ENCODE measurements at regions not wholly inside any gene's neighbourhood (a gene's known extent, or its start where the extent isn't known, plus 50 kb on each side); places are given as distances from the start of the nearest gene placed in this dataset.

GRCh38 chr4:46503739-46504138 lies 113.8 kb upstream of the GABRA2 start:
- no peaks in the 10 kb centered on the region for H3K4me1 ChIP-seq (ENCODE audit: insufficient read depth, low read length)
- CTCF ChIA-PET, result no interaction called here
- no peaks in the 10 kb centered on the region for H3K27me3 ChIP-seq (ENCODE audit: control insufficient read depth in 1 of 2, insufficient read depth in 2 of 2, low read length in 2 of 2)
- H3K9me3 ChIP-seq (ENCODE audit: control insufficient read depth in 1 of 2, insufficient read depth in 1 of 2, low read length in 2 of 2), result no peaks in the 10 kb centered on the region
- no peak for ATAC-seq (ENCODE audit: poor library complexity)
- POLR2A ChIA-PET, result no interaction called here
- H3K36me3 ChIP-seq (ENCODE audit: insufficient read depth, low read length), result no peaks in the 10 kb centered on the region
- Mint-ChIP-seq H3K27ac (no peak overlapping the region), H3K36me3 (ENCODE audit: low read depth) (no peaks in the 10 kb centered on the region), H3K4me3 (no peak overlapping the region), H3K27me3 (no peaks in the 10 kb centered on the region), H3K9me3 (peaks cover 8% of the 10 kb centered on the region), H3K4me1 (ENCODE audit: low read depth) (no peaks in the 10 kb centered on the region)
- intact Hi-C loops (cut with DNase I, micrococcal nuclease), result no loop called here
- DNase-seq, result no peak
- H3K27ac ChIP-seq (ENCODE audit: low read depth in 1 of 2, low read length in 2 of 2), result no peak overlapping the region
- TF ChIP-seq CTCF (IDR thresholded peaks at IDR 0.05), result no peak
- H3K4me3 ChIP-seq (ENCODE audit: low read length), result no peak overlapping the region

- no peak overlapping the region for H3K27ac ChIP-seq (ENCODE audit: low read depth in 1 of 2, low read length in 2 of 2)
- Mint-ChIP-seq H3K4me3 (no peak overlapping the region), H3K36me3 (ENCODE audit: low read depth) (no peaks in the 10 kb centered on the region), H3K27ac (no peak overlapping the region), H3K27me3 (no peaks in the 10 kb centered on the region), H3K4me1 (ENCODE audit: low read depth) (no peaks in the 10 kb centered on the region), H3K9me3 (peaks cover 8% of the 10 kb centered on the region)
- no peaks in the 10 kb centered on the region for H3K27me3 ChIP-seq (ENCODE audit: control insufficient read depth in 1 of 2, insufficient read depth in 2 of 2, low read length in 2 of 2)
- no peak for TF ChIP-seq CTCF (IDR thresholded peaks at IDR 0.05)
- ATAC-seq (ENCODE audit: poor library complexity), result no peak
- H3K36me3 ChIP-seq (ENCODE audit: insufficient read depth, low read length), result no peaks in the 10 kb centered on the region
- H3K9me3 ChIP-seq (ENCODE audit: control insufficient read depth in 1 of 2, insufficient read depth in 1 of 2, low read length in 2 of 2), result no peaks in the 10 kb centered on the region
- no peak for DNase-seq
- H3K4me1 ChIP-seq (ENCODE audit: insufficient read depth, low read length), result no peaks in the 10 kb centered on the region
- CTCF ChIA-PET, result no interaction called here
- POLR2A ChIA-PET, result no interaction called here
- intact Hi-C loops (cut with DNase I, micrococcal nuclease), result no loop called here
- no peak overlapping the region for H3K4me3 ChIP-seq (ENCODE audit: low read length)
Measured at GRCh38 chr4:46492394-46492793, 102.5 kb upstream of the GABRA2 start.

DNA sequence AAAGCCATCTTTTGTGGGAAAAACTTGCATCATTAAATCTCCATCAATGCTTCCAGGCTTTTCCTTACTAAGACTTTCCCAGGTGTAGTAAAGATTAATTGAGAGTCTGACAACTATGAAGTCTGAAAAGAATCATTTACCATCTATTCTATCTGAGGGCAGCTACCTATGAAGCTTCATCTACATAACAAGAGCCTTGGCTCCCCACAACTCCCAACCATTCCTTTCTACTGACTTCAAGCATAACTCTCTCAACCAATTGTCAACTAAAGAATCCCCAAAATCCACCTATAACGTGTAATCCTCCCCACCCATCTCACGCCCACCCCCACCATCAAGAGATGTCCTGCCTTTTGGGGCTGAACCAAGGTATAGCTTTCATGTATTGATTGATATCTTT lies 101.5 kb upstream of the GABRA2 start:
- intact Hi-C loops (cut with DNase I, micrococcal nuclease), result no loop called here
- CTCF ChIA-PET, result no interaction called here
- DNase-seq, result no peak
- ATAC-seq (ENCODE audit: poor library complexity), result no peak
- H3K4me3 ChIP-seq (ENCODE audit: low read length), result no peak overlapping the region
- H3K27me3 ChIP-seq (ENCODE audit: control insufficient read depth in 1 of 2, insufficient read depth in 2 of 2, low read length in 2 of 2), result no peaks in the 10 kb centered on the region
- Mint-ChIP-seq H3K9me3 (peaks cover 10% of the 10 kb centered on the region), H3K27me3 (no peaks in the 10 kb centered on the region), H3K36me3 (ENCODE audit: low read depth) (no peaks in the 10 kb centered on the region), H3K4me3 (no peak overlapping the region), H3K27ac (no peak overlapping the region), H3K4me1 (ENCODE audit: low read depth) (no peaks in the 10 kb centered on the region)
- no peak overlapping the region for H3K27ac ChIP-seq (ENCODE audit: low read depth in 1 of 2, low read length in 2 of 2)
- POLR2A ChIA-PET, result no interaction called here
- no peaks in the 10 kb centered on the region for H3K36me3 ChIP-seq (ENCODE audit: insufficient read depth, low read length)
- no peaks in the 10 kb centered on the region for H3K9me3 ChIP-seq (ENCODE audit: control insufficient read depth in 1 of 2, insufficient read depth in 1 of 2, low read length in 2 of 2)
- no peaks in the 10 kb centered on the region for H3K4me1 ChIP-seq (ENCODE audit: insufficient read depth, low read length)
- TF ChIP-seq CTCF (IDR thresholded peaks at IDR 0.05), result no peak
